ENCODE measurements at regions not wholly inside any gene's neighbourhood (a gene's known extent, or its start where the extent isn't known, plus 50 kb on each side); places are given as distances from the start of the nearest gene placed in this dataset.

DNA sequence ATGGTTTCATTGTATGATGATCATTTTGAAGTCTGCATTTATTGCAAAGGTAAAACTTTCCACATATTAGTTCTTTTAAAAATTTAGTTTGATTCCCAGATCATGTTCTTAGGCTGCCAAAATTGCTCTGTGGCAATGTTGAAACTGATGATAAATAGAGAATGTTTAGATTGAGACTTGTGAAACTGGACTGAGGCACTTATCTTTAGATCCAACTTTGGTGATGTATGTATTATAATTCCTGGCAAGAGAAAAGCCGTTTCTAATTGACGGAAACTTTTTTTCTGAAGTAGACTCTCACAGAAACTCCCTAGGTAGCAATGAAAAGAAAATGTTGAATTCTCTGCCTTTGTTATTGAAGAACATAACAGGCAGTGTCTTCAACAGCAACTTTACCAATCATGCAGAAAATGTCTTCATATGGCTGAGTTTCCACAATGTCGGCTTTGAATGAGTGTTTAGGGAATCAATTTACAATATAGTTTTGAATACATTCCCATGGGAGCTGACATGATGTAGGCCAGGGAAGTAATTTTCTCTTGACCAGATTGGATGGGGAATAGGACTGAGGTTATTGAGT, 456.2 kb downstream of the CD109 start:
- no peak for DNase-seq
- intact Hi-C loops (cut with DNase I), result no loop called here

DNA sequence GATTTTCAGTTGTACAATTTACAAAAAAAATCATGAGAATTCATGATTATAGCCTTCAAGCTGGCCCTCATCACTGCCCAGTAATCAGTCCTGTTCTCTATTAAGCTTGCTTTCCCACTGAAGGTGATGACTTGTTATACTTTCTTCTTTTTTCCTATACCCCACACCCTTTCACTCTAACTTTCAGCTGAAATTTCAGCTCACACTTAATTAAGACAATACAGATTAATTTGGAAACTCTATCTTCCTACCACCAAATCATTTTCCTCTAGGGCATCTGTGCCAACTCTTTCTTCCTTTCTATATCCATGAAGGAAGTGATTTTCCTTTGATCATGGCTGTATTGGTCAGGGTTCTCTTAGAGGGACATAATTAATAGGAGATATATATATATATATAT, 449.9 kb downstream of the CD109 start:
- intact Hi-C loops (cut with DNase I), result no loop called here
- DNase-seq, result no peak

DNA sequence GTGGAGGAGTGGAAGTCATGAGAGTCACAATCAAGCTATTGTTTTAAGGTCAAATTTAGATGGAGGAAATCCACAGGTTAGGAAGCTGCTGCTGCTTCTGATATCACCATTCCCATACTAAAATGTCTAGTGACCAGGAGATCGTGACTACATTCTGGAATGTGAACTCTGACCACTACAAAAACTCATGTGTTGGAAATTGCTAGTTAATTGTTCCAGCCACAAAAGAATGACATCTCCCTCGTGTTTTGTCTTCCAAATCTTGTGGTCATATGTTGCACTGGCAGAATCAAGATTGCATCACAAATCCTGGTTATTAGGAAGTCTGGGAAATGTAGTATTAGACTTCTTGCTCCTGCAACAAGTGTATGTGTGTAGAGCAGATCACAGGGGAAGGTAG, 441.9 kb downstream of the CD109 start:
- intact Hi-C loops (cut with DNase I), result no loop called here
- DNase-seq, result no peak

DNA sequence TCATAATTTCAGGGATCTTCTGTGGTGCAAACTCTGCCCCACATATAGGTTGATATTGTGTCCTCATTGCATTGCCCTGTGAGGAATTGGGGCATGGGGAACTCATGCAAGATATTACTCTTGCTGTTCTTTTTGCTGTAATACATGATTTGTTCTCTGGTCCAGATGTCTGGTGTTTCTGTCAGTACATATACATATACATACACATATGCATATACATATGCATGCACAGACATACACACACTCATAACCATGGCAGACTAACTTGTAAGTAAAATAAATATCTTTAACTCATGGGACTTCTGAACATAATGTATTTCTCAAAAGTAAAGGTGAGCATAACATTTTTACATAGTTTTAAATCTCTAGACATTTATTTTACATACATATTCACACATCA, 438.3 kb downstream of the CD109 start:
- intact Hi-C loops (cut with DNase I), result no loop called here
- DNase-seq, result no peak

- peak in 1 of 10 donors; percentile 55 for DNase-seq
- intact Hi-C loops (cut with DNase I), result no loop called here
These were observed 437.1 kb downstream of the CD109 start for GRCh38 chr6:74133073-74133472.

GRCh38 chr6:74130641-74131040, 434.6 kb downstream of the CD109 start:
- no peak for DNase-seq
- intact Hi-C loops (cut with DNase I), result no loop called here

- DNase-seq, result no peak
- intact Hi-C loops (cut with DNase I), result no loop called here
These were observed 432.5 kb downstream of the CD109 start for GRCh38 chr6:74128536-74128935.

- intact Hi-C loops (cut with DNase I), result no loop called here
- DNase-seq, result no peak
These were observed 421.1 kb downstream of the CD109 start for GRCh38 chr6:74117113-74117512.

- no peak for DNase-seq
- intact Hi-C loops (cut with DNase I), result no loop called here
These were observed 419.7 kb downstream of the CD109 start for GRCh38 chr6:74115674-74116073.

GRCh38 chr6:74114428-74114827, 418.4 kb downstream of the CD109 start:
- intact Hi-C loops (cut with DNase I), result no loop called here

GRCh38 chr6:74113901-74114300, 417.9 kb downstream of the CD109 start:
- no peak for DNase-seq
- intact Hi-C loops (cut with DNase I), result no loop called here

More at GRCh38 chr6:74114428-74114827, 418.4 kb downstream of the CD109 start:
- no peak for DNase-seq

DNA sequence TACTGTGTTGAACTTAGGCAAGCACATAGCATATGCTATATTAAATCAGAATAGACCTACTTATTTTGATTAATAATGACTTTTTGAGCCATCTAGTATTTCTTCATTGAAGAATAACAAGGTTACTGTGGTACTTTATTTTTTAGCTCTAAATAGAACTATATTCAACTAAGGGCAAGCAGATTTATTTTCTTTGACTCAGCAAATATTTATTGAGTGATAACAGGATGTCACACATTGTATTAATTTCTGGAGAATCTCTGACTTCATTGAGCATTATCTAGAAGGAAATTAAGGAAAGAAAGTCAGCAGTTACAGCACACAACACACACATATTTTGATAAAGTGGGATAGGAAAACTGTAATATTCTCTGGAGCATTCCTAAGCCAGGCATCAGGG, 407.4 kb downstream of the CD109 start:
- no peak for DNase-seq
- intact Hi-C loops (cut with DNase I), result no loop called here

DNA sequence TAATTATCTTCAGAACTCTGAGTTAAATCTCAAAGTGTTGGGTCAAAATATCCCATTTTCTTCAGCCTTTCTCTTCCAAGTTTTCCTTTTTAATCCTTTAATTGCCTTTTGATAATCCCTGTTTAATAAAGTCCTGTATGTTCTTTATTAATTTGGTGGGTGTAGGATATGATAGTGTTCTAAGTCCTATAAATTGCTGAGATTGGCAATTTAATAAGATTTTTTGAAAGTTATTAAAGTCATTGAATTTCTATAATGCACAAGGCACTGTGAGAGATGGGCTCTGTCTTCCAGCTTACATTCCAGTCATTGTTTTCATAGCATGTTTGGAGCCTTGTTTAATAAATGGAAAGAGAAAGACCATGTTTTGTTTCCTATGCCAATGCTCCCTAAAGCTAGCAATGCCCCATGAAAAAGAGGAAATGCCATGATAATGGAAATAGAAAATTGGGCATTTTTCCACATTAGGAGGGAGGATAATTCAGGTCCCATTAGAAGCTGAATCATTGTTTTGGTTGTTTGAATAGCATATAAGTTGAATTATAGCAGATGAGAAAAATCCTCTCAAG, 404.8 kb downstream of the CD109 start:
- DNase-seq, result no peak
- intact Hi-C loops (cut with DNase I), result no loop called here

DNA sequence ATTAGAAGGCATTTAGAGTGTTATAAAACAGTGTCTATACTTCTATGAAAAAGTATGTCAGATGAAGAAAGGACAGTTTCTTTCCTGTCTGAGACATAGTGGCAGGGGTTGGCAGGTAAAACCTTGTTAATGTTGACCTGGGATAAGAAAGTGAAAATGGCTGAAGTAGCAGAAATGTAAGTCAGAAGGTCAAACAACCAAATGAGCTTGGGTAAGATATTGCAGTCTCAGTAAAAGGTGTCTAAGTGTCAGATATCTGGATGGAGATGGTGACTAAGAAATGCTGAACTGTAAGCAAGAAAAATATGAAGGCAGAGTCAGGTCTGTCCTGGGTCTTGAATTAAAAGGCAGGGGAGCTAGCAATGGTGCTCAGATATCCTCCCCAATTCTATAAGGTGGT, 400.3 kb downstream of the CD109 start:
- DNase-seq, result no peak
- intact Hi-C loops (cut with DNase I), result no loop called here

GRCh38 chr6:74093361-74093760, 397.4 kb downstream of the CD109 start:
- DNase-seq, result no peak
- intact Hi-C loops (cut with DNase I), result no loop called here

GRCh38 chr6:74091794-74092157, 395.8 kb downstream of the CD109 start:
- no peak for DNase-seq
- intact Hi-C loops (cut with DNase I), result loop anchor here (1.0 kb wide), 1 partner anchor 1113 kb away; no protein-coding TSS in a partner anchor

DNA sequence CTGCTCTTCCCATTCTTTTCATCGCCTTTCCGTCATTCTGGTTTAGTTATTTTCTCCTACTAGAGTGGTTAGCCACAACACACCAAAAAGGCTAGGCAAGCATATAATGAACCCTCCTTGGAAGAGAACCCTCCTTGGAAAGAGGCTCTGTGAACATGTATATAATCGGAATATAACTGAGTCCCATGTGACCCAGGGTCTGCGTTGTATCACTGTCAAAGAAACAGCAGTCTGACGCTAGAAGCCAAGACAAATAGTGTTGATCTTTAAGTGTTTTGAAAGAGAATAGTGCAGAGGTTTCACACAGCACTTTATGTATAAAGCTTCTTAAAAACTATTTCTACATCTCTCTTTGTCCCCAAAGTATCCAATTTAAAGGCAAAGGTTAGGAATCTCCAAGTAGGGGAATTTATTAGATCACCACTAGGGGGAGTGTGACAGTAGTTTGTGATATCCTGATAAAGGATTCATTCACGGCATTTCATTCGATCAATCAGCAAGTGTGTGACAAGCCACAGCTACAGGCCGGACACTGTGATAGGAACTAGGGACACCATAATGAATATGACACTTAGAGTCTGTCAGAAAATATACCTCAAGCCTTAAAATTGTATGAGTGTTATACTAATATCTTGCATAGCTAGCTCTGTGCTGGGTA, 395.3 kb downstream of the CD109 start:
- intact Hi-C loops (cut with DNase I), result loop anchor here (1.0 kb wide), 1 partner anchor 1113 kb away; no protein-coding TSS in a partner anchor
- no peak for DNase-seq

- no peak for DNase-seq
- intact Hi-C loops (cut with DNase I), result no loop called here
These were observed 391.9 kb downstream of the CD109 start for GRCh38 chr6:74087899-74088298.

DNA sequence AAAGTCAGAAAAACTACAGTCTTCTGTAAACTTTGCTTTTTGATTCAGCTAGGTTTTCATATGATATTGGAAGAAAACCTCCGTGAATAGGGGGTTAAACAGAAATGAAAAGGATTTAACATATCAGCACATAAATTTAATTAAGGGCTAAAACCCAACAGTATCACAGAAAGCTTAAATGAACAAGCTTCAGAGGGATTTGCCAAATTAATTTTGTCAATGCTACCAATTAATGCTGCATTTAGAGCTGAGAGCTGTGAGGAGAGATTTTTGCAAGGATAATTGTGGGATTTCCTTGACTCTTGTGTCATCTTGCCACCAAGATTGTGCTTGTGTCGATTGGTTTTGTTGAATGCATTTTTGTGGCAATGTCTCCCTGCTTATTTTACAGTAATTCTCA, 379.9 kb downstream of the CD109 start:
- intact Hi-C loops (cut with DNase I), result no loop called here
- no peak for DNase-seq

- intact Hi-C loops (cut with DNase I), result no loop called here
- DNase-seq, result no peak
These were observed 379.3 kb downstream of the CD109 start for GRCh38 chr6:74075323-74075722.

GRCh38 chr6:74074645-74075044, 378.6 kb downstream of the CD109 start:
- no peak for DNase-seq
- intact Hi-C loops (cut with DNase I), result no loop called here

GRCh38 chr6:74073999-74074398, 378.0 kb downstream of the CD109 start:
- no peak for DNase-seq
- intact Hi-C loops (cut with DNase I), result no loop called here
